ENCODE measurements at regions not wholly inside any gene's neighbourhood (a gene's known extent, or its start where the extent isn't known, plus 50 kb on each side); places are given as distances from the start of the nearest gene placed in this dataset.

- dilution Hi-C loops (cut with MboI; ENCODE audit: extremely low pct_ligation_motif_present, low sequenced_read_pairs), result no loop called here
- no peak for FAIRE-seq
These were observed 228.5 kb downstream of the ICE1 start for GRCh38 chr5:5650949-5651348.

More at GRCh38 chr5:5650949-5651348, 228.5 kb downstream of the ICE1 start:
- Histone ChIP-seq H3K4me1 (ENCODE audit: control insufficient read depth, extremely low read depth, insufficient read depth, low read length) (no peaks in the 10 kb centered on the region), H3K36me3 (ENCODE audit: control insufficient read depth in 2 of 2, extremely low read depth in 1 of 2, insufficient read depth in 2 of 2, low read length in 2 of 2) (no peaks in the 10 kb centered on the region), H2AFZ (ENCODE audit: low read depth, low read length) (no peak overlapping the region), H3K9me1 (replicated peaks; ENCODE audit: control insufficient read depth, extremely low read depth, insufficient read depth, low read length) (no peaks in the 10 kb centered on the region), H3K9ac (replicated peaks; ENCODE audit: extremely low read depth, insufficient read depth, low read length) (no peak overlapping the region), H3K4me3 (replicated peaks in 1 of 3; ENCODE audit: insufficient read depth in 1 of 3, low read depth in 1 of 3, low read length in 3 of 3) (no peak overlapping the region), H4K20me1 (replicated peaks; ENCODE audit: control insufficient read depth, extremely low read depth, insufficient read depth, low read length) (no peaks in the 10 kb centered on the region), H3K4me2 (ENCODE audit: insufficient read depth, low read length) (no peak overlapping the region), H3K27ac (ENCODE audit: insufficient read depth, low read depth, low read length) (no peak overlapping the region), H3K27me3 (ENCODE audit: control insufficient read depth in 2 of 2, insufficient read depth in 2 of 2, low read length in 2 of 2) (no peaks in the 10 kb centered on the region), H3K9me3 (replicated peaks; ENCODE audit: control insufficient read depth, insufficient read depth, low read length) (peaks cover 6% of the 10 kb centered on the region), H3K79me2 (ENCODE audit: control insufficient read depth, insufficient read depth, low read length) (no peaks in the 10 kb centered on the region)
- BruUV-seq (replicated peaks), result no TSS peak
- intact Hi-C loops (cut with micrococcal nuclease), result no loop called here
- CTCF ChIA-PET, result no interaction called here
- DNase-seq (ENCODE audit: low read depth, low spot score), result no peak
- TF ChIP-seq JUN (IDR thresholded peaks at IDR 0.05; ENCODE audit: borderline replicate concordance, insufficient read depth, insufficient read length, low read depth) (no peak), FOS (IDR thresholded peaks at IDR 0.05; ENCODE audit: borderline replicate concordance, insufficient read depth, low read length) (no peak), CTCF (IDR thresholded peaks at IDR 0.05; ENCODE audit: extremely low read depth in 1 of 2, insufficient read depth in 1 of 2, low read depth in 1 of 2, low read length in 2 of 2) (no peak), POLR2AphosphoS5 (IDR thresholded peaks at IDR 0.05; ENCODE audit: insufficient read depth, low read depth, low read length) (no peak), POLR2A (IDR thresholded peaks at IDR 0.05; ENCODE audit: low read depth, low read length) (no peak), MAX (IDR thresholded peaks at IDR 0.05; ENCODE audit: insufficient read depth, insufficient read length) (no peak), MYC (IDR thresholded peaks at IDR 0.05; ENCODE audit: low read depth, low read length) (no peak), GATA2 (IDR thresholded peaks at IDR 0.05; ENCODE audit: insufficient read depth, insufficient read length, low read depth, low read length) (no peak), EZH2 (IDR thresholded peaks at IDR 0.05; ENCODE audit: borderline replicate concordance, low read depth, low read length, severe bottlenecking) (no peak)
- POLR2A ChIA-PET, result no interaction called here
